Upper lobe of left lung (tissue), 6 donors: ENCODE measurements at regions not wholly inside any gene's neighbourhood (a gene's known extent, or its start where the extent isn't known, plus 50 kb on each side); places are given as distances from the start of the nearest gene placed in this dataset.

Experiments
- ATAC-seq, 2 donors: fragments of 200-7000 bp; cut with Tn5 transposase; one replicate each; pipeline ENCODE4 v1.9.1; 2022; ENCODE audit warnings: mild to moderate bottlenecking in 2 of 2, moderate library complexity in 2 of 2; ENCODE audit not compliant: low FRiP score in 2 of 2
- DNase-seq, 2 donors: peaks; one replicate each; pipeline ENCODE4 v3.0.0-alpha.2; 2019 to 2020
- H3K27ac ChIP-seq, 4 donors: fragments of 200-600 bp; sonication (generic); one replicate each; pipeline ENCODE4 v1.5.1; 2016 to 2019
- H3K27me3 ChIP-seq, 4 donors: fragments of 200-600 bp; sonication (generic); one replicate each; pipeline ENCODE4 v1.5.1; 2017 to 2019
- H3K36me3 ChIP-seq, 4 donors: fragments of 200-600 bp; sonication (generic); one replicate each; pipeline ENCODE4 v1.5.1; 2016 to 2019
- H3K4me1 ChIP-seq, 4 donors: fragments of 200-600 bp; sonication (generic); one replicate each; pipeline ENCODE4 v1.5.1; 2018 to 2019
- H3K4me3 ChIP-seq, 4 donors: fragments of 200-600 bp; sonication (generic); one replicate each; pipeline ENCODE4 v1.5.1; 2017 to 2019; ENCODE audit warnings: mild to moderate bottlenecking in 2 of 4, moderate library complexity in 1 of 4
- H3K9me3 ChIP-seq, 4 donors: fragments of 200-600 bp; sonication (generic); one replicate each; pipeline ENCODE4 v1.5.1; 2018 to 2019
- EP300 ChIP-seq, 4 donors: sonication (generic); formaldehyde crosslinking; IDR thresholded peaks; one replicate each; pipeline ENCODE4 v1.5.1; 2017; ENCODE audit warnings: antibody characterized with exemption in 4 of 4, control low read depth in 2 of 4
- POLR2A ChIP-seq, 4 donors: fragments of 450-650 bp; IDR thresholded peaks; one replicate each; pipeline ENCODE4 v1.5.1; 2016 to 2017; ENCODE audit warnings: antibody characterized with exemption in 4 of 4, mild to moderate bottlenecking in 2 of 4
- POLR2AphosphoS5 ChIP-seq, 2 donors: sonication (generic); formaldehyde crosslinking; IDR thresholded peaks; one replicate each; pipeline ENCODE4 v1.5.1; 2017; ENCODE audit warnings: antibody characterized with exemption in 2 of 2
- WGBS, 2 donors: methylation state at CpG; one replicate each; pipeline ENCODE4 v1.1.5; 2017 to 2018; 5-methylcytosine and 5-hydroxymethylcytosine counted together
- TF ChIP-seq, protein P1 (sequence below), 6 experiments: fragments of 450-650 bp in 4 of 6; fragments of 200-600 bp in 2 of 6; sonication (generic) in 2 of 6; IDR thresholded peaks; one replicate each; pipeline ENCODE4 v1.5.1; 2016 to 2019; ENCODE audit warnings: antibody characterized with exemption in 6 of 6
- donor health status: DM: no; HTN: no; CAD: no; lungs with moderate emphysema.
- donor health status: DM: no; HTN: yes; CAD: no; lungs with severe emphysema.

DNA sequence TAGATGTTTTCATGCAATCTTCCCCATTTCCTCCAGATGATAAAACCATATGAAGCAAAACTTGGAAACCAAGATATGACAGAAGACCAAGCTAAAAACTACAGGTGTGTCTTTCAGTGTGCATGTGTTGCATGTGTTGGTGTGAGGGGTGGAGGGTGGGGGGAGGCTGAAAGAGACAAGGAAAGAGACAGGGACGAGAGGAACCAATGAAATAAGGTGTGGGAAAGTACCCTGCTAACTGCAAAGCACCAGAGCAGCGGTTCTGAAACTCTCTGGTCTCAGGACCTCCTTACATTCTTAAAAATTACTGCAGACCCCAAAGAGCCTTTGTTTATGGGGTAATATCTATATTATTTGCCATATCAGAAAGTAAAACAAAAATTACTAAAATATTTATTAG lies 87.4 kb upstream of the HIVEP3 start:
- ATAC-seq: no peak
- no peak for TF ChIP-seq POLR2AphosphoS5 (IDR thresholded peaks at IDR 0.05)
- no peak for DNase-seq
- H3K27ac ChIP-seq: no peak overlapping the region
- no peaks in the 10 kb centered on the region for H3K36me3 ChIP-seq
- H3K4me3 ChIP-seq: no peak overlapping the region
- H3K4me1 ChIP-seq: peaks cover 6 to 21% (median 11%) of the 10 kb centered on the region in 4 donors
- WGBS, 2 donors: 81 to 82% methylated on average over 2 of the region's 2 CpGs
- H3K27me3 ChIP-seq: no peaks in the 10 kb centered on the region
- no peaks in the 10 kb centered on the region for H3K9me3 ChIP-seq

- H3K9me3 ChIP-seq: no peaks in the 10 kb centered on the region
- ATAC-seq (no peak), DNase-seq (no peak)
- TF ChIP-seq EP300 (IDR thresholded peaks at IDR 0.05) (no peak), POLR2AphosphoS5 (IDR thresholded peaks at IDR 0.05) (no peak)
- H3K4me1 ChIP-seq: peaks cover 6 to 21% (median 11%) of the 10 kb centered on the region in 4 donors
- no peaks in the 10 kb centered on the region for H3K36me3 ChIP-seq
- H3K4me3 ChIP-seq: no peak overlapping the region
- no peak overlapping the region for H3K27ac ChIP-seq
- no peaks in the 10 kb centered on the region for H3K27me3 ChIP-seq
- whole genome bisulfite sequencing, 2 donors: 94 to 97% methylated on average over 2 of the region's 2 CpGs
Observed at GRCh38 chr1:42005530-42005929, 86.8 kb upstream of the HIVEP3 start.

DNA sequence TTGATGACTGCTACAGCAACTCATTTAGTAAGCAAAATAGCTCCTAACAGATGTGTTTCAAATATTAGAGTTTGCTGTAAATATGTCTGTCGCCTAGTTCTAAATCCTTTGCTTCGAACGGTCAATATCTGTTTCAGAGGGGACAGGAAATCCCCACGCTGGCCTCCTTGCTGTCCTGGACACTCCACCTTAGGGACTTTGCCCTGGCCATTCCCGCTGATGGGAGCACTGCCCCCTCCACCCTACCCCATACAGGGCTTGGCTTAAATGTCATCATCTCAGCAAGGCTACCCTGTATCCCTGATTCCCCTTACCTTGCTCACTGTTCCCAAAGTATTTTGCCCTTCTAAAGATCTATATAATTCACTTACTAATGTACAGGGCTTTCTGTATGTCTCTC lies 86.1 kb upstream of the HIVEP3 start:
- ATAC-seq (no peak), DNase-seq (no peak)
- 93 to 94% methylated on average over 5 of the region's 5 CpGs for WGBS, 2 donors

DNA sequence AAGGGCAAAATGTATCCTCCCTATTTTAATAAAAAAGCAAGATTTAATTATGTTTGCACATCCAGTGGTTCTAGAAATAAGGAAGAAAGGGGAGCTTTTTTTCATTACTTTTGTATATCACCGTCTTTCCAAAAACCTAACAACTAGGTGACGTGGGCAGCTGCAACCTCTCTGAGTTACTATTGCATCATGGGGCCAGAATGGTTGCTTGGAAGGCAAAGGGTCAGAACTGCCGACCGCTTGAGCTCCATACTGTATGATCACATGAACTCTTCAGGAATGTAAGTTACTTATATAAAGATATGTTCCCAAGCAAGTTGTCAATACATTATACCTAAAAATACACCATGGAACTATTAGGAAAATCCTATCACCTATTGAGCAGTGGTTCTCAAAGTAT lies 85.6 kb upstream of the HIVEP3 start:
- no peak for ATAC-seq
- TF ChIP-seq EP300 (IDR thresholded peaks at IDR 0.05) (no peak), POLR2A (IDR thresholded peaks at IDR 0.05) (no peak), POLR2AphosphoS5 (IDR thresholded peaks at IDR 0.05) (no peak)
- TF ChIP-seq, protein P1, sequence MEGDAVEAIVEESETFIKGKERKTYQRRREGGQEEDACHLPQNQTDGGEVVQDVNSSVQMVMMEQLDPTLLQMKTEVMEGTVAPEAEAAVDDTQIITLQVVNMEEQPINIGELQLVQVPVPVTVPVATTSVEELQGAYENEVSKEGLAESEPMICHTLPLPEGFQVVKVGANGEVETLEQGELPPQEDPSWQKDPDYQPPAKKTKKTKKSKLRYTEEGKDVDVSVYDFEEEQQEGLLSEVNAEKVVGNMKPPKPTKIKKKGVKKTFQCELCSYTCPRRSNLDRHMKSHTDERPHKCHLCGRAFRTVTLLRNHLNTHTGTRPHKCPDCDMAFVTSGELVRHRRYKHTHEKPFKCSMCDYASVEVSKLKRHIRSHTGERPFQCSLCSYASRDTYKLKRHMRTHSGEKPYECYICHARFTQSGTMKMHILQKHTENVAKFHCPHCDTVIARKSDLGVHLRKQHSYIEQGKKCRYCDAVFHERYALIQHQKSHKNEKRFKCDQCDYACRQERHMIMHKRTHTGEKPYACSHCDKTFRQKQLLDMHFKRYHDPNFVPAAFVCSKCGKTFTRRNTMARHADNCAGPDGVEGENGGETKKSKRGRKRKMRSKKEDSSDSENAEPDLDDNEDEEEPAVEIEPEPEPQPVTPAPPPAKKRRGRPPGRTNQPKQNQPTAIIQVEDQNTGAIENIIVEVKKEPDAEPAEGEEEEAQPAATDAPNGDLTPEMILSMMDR (IDR thresholded peaks at IDR 0.05): no peak
- no peaks in the 10 kb centered on the region for H3K9me3 ChIP-seq
- no peaks in the 10 kb centered on the region for H3K27me3 ChIP-seq
- H3K4me1 ChIP-seq: peaks cover 6 to 19% (median 9%) of the 10 kb centered on the region in 4 donors
- H3K4me3 ChIP-seq: no peak overlapping the region
- no peaks in the 10 kb centered on the region for H3K36me3 ChIP-seq
- 91 to 94% methylated on average over 4 of the region's 4 CpGs for WGBS, 2 donors
- no peak overlapping the region for H3K27ac ChIP-seq
- no peak for DNase-seq

More for the DNA sequence above, 86.1 kb upstream of the HIVEP3 start:
- H3K27me3 ChIP-seq: no peaks in the 10 kb centered on the region
- no peaks in the 10 kb centered on the region for H3K9me3 ChIP-seq
- no peak overlapping the region for H3K4me3 ChIP-seq
- H3K27ac ChIP-seq: no peak overlapping the region
- TF ChIP-seq, protein P1 (IDR thresholded peaks at IDR 0.05): no peak
- TF ChIP-seq EP300 (IDR thresholded peaks at IDR 0.05) (no peak), POLR2AphosphoS5 (IDR thresholded peaks at IDR 0.05) (no peak), POLR2A (IDR thresholded peaks at IDR 0.05) (no peak)
- H3K36me3 ChIP-seq: no peaks in the 10 kb centered on the region
- peaks cover 6 to 21% (median 11%) of the 10 kb centered on the region in 4 donors for H3K4me1 ChIP-seq

- Histone ChIP-seq H3K4me3 (no peak overlapping the region), H3K27ac (no peak overlapping the region), H3K4me1 (peaks cover 0 to 12% (median 8%) of the 10 kb centered on the region in 4 donors), H3K9me3 (no peaks in the 10 kb centered on the region), H3K27me3 (no peaks in the 10 kb centered on the region), H3K36me3 (no peaks in the 10 kb centered on the region)
- WGBS, 2 donors: 67% methylated on average over 5 of the region's 5 CpGs
- TF ChIP-seq POLR2AphosphoS5 (IDR thresholded peaks at IDR 0.05): no peak
- DNase-seq (peak in 1 of 2 donors; percentile 66), ATAC-seq (no peak)
Observed at GRCh38 chr1:42003433-42003832, 84.7 kb upstream of the HIVEP3 start.

DNA sequence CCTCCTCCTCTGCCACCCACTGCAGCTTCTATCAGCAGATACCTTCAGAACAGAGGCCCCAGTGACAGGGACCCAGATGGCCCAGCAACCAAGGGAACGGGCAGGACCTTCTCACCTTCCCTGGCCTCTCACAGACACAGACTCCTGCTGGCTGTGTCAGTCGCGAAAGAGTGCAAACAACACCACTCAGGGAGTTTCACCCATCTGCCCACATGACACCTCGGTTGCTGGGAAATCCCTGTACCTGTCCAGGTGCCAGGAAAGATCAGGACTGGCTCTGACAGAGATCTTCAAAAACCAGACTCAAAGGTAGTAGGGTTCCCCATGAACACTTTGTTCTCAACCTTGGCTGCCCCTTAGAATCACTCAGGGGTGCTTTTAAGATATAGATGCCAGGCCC lies 83.5 kb upstream of the HIVEP3 start:
- Histone ChIP-seq H3K27ac (no peak overlapping the region), H3K36me3 (no peaks in the 10 kb centered on the region), H3K27me3 (no peaks in the 10 kb centered on the region), H3K4me3 (no peak overlapping the region), H3K4me1 (peaks cover 0 to 12% (median 6%) of the 10 kb centered on the region in 4 donors), H3K9me3 (no peaks in the 10 kb centered on the region)
- no peak for TF ChIP-seq POLR2A (IDR thresholded peaks at IDR 0.05)
- TF ChIP-seq EP300 (IDR thresholded peaks at IDR 0.05): no peak
- no peak for TF ChIP-seq POLR2AphosphoS5 (IDR thresholded peaks at IDR 0.05)
- TF ChIP-seq, protein P1 (IDR thresholded peaks at IDR 0.05): no peak
- WGBS, 2 donors: 40 to 76% methylated on average over 1 to 4 of the region's 4 CpGs
- DNase-seq (no peak), ATAC-seq (no peak)
